Tibial artery (tissue), 4 donors: ENCODE measurements at regions not wholly inside any gene's neighbourhood (a gene's known extent, or its start where the extent isn't known, plus 50 kb on each side); places are given as distances from the start of the nearest gene placed in this dataset.
A peak's percentile ranks its signal among the peaks of the same experiment; 100 is the strongest.

Experiments
- DNase-seq, 2 donors: peaks; one replicate each; pipeline ENCODE4 v3.0.0-alpha.2; 2019
- H3K27ac ChIP-seq, 2 donors: fragments of 200-600 bp; sonication (generic) in 1 of 2; 1 replicate in 1 of 2; 2 replicates in 1 of 2; pipeline ENCODE4 v1.5.1; 2018 to 2019; ENCODE audit warnings: mild to moderate bottlenecking in 1 of 2
- H3K27me3 ChIP-seq, 2 donors: fragments of 200-600 bp; sonication (generic) in 1 of 2; one replicate each; pipeline versions ENCODE4 v1.5.1 to v1.6.0; 2016 to 2019
- H3K36me3 ChIP-seq, 3 donors: fragments of 200-600 bp; sonication (generic) in 2 of 3; one replicate each; pipeline ENCODE4 v1.5.1; 2016 to 2019; ENCODE audit warnings: mild to moderate bottlenecking in 2 of 3
- H3K4me1 ChIP-seq, 4 donors: fragments of 200-600 bp; sonication (generic) in 2 of 4; 1 replicate in 3 of 4; 2 replicates in 1 of 4; pipeline ENCODE4 v1.5.1; 2016 to 2019
- H3K4me3 ChIP-seq, 2 donors: fragments of 200-600 bp; sonication (generic) in 1 of 2; 1 replicate in 1 of 2; 2 replicates in 1 of 2; pipeline ENCODE4 v1.5.1; 2018 to 2019; ENCODE audit warnings: mild to moderate bottlenecking in 2 of 2
- H3K9me3 ChIP-seq, 3 donors: fragments of 200-600 bp; sonication (generic) in 1 of 3; one replicate each; pipeline ENCODE4 v1.5.1; 2016 to 2019
- CTCF ChIP-seq, 2 experiments: fragments of 200-600 bp in 1 of 2; fragments of 450-650 bp in 1 of 2; IDR thresholded peaks; one replicate each; pipeline ENCODE4 v1.5.1; 2017 to 2019; ENCODE audit warnings: antibody characterized with exemption in 2 of 2, mild to moderate bottlenecking in 1 of 2, moderate library complexity in 1 of 2
- intact Hi-C: fragments of 100-400 bp; cut with DNase I; formaldehyde crosslinking; loops from one replicate; pipeline ENCODE4 v1.15.0; 2023; ENCODE audit warnings: low total_unique reads

DNA sequence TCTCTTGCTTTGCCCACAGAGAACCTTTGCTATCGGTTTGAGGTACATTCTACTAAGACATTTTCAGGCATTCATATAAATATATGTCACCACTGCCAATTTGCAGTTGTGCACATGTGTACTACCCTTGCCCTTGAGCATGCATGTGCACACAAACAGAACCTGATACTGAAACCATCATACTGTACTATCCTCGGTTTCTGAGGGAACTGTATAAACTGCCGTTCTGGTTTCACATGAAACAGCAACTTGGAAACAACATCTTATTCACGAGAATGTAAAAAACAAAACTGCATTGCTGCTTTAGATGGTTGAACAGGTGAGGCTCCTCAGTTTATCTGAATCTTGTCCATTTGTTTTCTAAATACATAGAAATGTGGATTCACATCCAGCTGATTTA, 151.2 kb upstream of the TMEM170B start:
- intact Hi-C loops = no loop called here
- no peak for TF ChIP-seq CTCF (IDR thresholded peaks at IDR 0.05)
- Histone ChIP-seq H3K4me3 (no peak overlapping the region), H3K4me1 (peaks cover 0 to 11% (median 5%) of the 10 kb centered on the region in 4 donors), H3K27ac (no peak overlapping the region), H3K27me3 (no peaks in the 10 kb centered on the region), H3K36me3 (no peaks in the 10 kb centered on the region), H3K9me3 (no peaks in the 10 kb centered on the region)
- no peak for DNase-seq

DNA sequence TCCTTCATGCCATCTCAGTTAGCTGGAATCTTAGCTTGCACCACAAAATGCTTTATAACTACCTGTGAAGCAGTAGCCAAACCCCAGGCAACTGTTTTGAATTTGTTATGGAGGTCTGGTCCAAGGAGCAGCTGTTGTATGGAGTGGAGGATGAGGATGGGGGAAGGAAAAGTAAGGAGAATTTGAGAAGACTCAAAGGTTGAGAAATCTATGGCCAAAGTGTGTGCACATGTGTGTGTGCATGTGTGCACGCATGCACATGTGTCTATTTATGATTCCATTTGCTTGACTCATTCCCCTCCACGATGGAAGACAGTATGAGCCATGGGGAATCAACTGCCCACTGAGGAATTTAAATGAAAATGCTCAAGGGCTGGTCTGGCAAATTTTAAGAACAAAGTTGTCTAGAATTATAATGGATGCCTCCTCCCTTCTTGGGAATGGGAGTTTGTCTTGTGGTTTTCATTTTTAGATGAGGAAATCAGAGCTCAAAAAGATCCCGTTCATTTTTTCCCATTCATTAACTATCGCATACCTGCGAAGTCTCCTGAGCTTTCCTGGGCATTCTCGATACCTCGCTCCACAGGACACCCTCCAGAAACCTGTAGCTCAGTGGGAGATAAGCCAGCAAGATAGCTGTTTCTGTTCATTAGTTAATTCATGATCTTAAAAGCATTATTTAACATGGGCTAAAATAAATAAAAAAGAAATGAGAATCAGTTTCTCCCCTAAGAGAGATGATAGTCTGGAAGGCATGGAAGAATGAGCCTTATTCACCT, 152.3 kb upstream of the NEDD9 start:
- peak overlapping the region in 1 of 2 donors; percentile 28 for H3K27ac ChIP-seq
- no peak for DNase-seq
- H3K4me3 ChIP-seq = no peak overlapping the region
- intact Hi-C loops = no loop called here
- peaks cover 0 to 11% (median 5%) of the 10 kb centered on the region in 4 donors for H3K4me1 ChIP-seq
- no peaks in the 10 kb centered on the region for H3K9me3 ChIP-seq
- TF ChIP-seq CTCF (IDR thresholded peaks at IDR 0.05) = no peak
- no peaks in the 10 kb centered on the region for H3K27me3 ChIP-seq
- no peaks in the 10 kb centered on the region for H3K36me3 ChIP-seq

GRCh38 chr6:11381801-11382513, 149.5 kb upstream of the NEDD9 start:
- TF ChIP-seq CTCF (IDR thresholded peaks at IDR 0.05) = no peak
- Histone ChIP-seq H3K36me3 (no peaks in the 10 kb centered on the region), H3K4me3 (no peak overlapping the region), H3K4me1 (peaks cover 0 to 11% (median 2%) of the 10 kb centered on the region in 4 donors), H3K9me3 (no peaks in the 10 kb centered on the region), H3K27me3 (no peaks in the 10 kb centered on the region), H3K27ac (no peak overlapping the region)
- intact Hi-C loops = no loop called here
- no peak for DNase-seq

DNA sequence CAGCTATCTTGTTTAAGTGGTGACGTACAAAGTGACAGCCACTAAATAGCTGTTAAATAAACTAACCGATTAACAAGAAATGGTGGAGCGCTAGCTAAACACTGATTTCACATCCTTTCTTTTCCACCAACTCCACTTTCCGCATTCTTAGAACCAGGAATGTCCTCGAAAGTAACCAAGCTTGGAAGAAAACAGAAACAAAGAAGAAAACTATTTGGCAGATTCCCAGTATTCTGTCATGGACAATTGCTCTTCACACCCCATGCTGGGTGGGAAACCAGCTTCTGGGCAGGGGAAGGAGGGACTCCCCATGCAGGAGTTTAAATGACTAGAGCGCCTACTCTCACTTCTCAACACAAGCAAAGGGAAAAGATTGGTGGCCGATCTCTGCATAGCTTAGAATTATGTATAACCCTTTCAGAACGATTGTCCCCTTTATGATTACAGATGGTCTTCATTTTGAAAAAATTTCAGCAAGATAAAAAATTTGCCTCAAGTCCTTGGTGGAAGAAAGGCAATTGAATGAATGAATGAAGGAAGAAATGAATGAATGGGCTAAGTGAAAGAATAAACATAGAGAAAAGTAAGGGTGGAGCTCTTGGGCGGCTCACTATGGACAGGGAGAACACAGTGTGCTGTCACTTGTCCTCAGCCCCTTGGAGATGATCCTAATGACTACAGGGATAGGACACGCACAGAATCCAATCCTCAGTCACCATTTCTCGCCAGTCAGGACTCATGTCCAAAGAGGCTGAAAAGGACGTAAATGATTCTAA, 148.7 kb upstream of the NEDD9 start:
- Histone ChIP-seq H3K27ac (no peak overlapping the region), H3K27me3 (no peaks in the 10 kb centered on the region), H3K36me3 (no peaks in the 10 kb centered on the region), H3K4me3 (no peak overlapping the region), H3K4me1 (peaks cover 0 to 11% (median 2%) of the 10 kb centered on the region in 4 donors), H3K9me3 (no peaks in the 10 kb centered on the region)
- intact Hi-C loops = no loop called here
- TF ChIP-seq CTCF (IDR thresholded peaks at IDR 0.05) = no peak
- DNase-seq = no peak

DNA sequence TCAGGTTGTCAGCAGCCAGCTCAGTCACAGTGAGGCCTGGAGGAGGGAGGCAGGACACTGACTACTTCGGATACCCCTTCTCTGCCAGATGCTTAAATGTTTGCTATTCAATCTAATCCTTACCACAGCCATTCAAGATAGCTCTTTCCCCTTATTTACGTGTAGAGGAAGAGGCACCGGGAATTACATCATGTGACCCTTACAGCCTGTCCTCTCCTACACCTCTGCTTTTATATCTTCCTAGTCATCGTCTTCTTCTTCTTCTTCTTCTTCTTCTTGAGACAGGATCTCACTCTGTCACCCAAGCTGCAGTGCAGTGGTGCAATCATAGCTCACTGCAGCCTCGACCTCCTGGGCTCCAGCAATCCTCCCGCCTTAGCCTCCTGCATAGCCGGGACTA, 148.1 kb upstream of the NEDD9 start:
- peaks cover 0 to 11% (median 2%) of the 10 kb centered on the region in 4 donors for H3K4me1 ChIP-seq
- DNase-seq = no peak
- no peak for TF ChIP-seq CTCF (IDR thresholded peaks at IDR 0.05)
- no peaks in the 10 kb centered on the region for H3K9me3 ChIP-seq
- H3K36me3 ChIP-seq = no peaks in the 10 kb centered on the region
- H3K27me3 ChIP-seq = no peaks in the 10 kb centered on the region
- no peak overlapping the region for H3K27ac ChIP-seq
- intact Hi-C loops = no loop called here
- no peak overlapping the region for H3K4me3 ChIP-seq
